Left lung (tissue), 4 donors: ENCODE measurements at regions not wholly inside any gene's neighbourhood (a gene's known extent, or its start where the extent isn't known, plus 50 kb on each side); places are given as distances from the start of the nearest gene placed in this dataset.

ENCODE experiments used
- ATAC-seq: fragments of 200-7000 bp; cut with Tn5 transposase; one replicate; pipeline ENCODE4 v1.9.1; 2020; ENCODE audit warnings: moderate library complexity
- DNase-seq, 4 donors: peaks; one replicate each; pipeline ENCODE4 v3.0.0-alpha.2; 2013 to 2020
- H3K27ac ChIP-seq, 2 donors: fragments of 200-600 bp; sonication (generic) in 1 of 2; one replicate each; pipeline versions ENCODE4 v1.5.0 to v1.8.0; 2020 to 2021
- H3K27me3 ChIP-seq, 2 donors: fragments of 200-600 bp; sonication (generic) in 1 of 2; one replicate each; pipeline versions ENCODE4 v1.5.0 to v1.8.0; 2020 to 2021
- H3K36me3 ChIP-seq, 2 donors: fragments of 200-600 bp; sonication (generic) in 1 of 2; one replicate each; pipeline versions ENCODE4 v1.5.0 to v1.8.0; 2020 to 2021
- H3K4me1 ChIP-seq, 2 donors: fragments of 200-600 bp; one replicate each; pipeline ENCODE4 v1.8.0; 2021
- H3K4me3 ChIP-seq, 2 donors: fragments of 200-600 bp; sonication (generic) in 1 of 2; one replicate each; pipeline versions ENCODE4 v1.5.0 to v1.8.0; 2020 to 2021; ENCODE audit warnings: mild to moderate bottlenecking in 1 of 2
- H3K9me3 ChIP-seq, 2 donors: fragments of 200-600 bp; sonication (generic) in 1 of 2; one replicate each; pipeline versions ENCODE4 v1.5.0 to v1.8.0; 2020 to 2021
- CTCF ChIP-seq, 2 donors: fragments of 200-600 bp; sonication (generic) in 1 of 2; IDR thresholded peaks; one replicate each; pipeline versions ENCODE4 v1.5.0 to v1.8.0; 2021; ENCODE audit warnings: antibody characterized with exemption in 2 of 2
- intact Hi-C, 2 donors: fragments of 100-400 bp; cut with DNase I; formaldehyde crosslinking; loops; one replicate each; pipeline versions ENCODE4 v1.11.2 to v1.14.2; 2022
- donor health status: DM: no; HTN: yes; CAD: no.
- donor health status: DM: no; HTN: no; CAD: no.

DNA sequence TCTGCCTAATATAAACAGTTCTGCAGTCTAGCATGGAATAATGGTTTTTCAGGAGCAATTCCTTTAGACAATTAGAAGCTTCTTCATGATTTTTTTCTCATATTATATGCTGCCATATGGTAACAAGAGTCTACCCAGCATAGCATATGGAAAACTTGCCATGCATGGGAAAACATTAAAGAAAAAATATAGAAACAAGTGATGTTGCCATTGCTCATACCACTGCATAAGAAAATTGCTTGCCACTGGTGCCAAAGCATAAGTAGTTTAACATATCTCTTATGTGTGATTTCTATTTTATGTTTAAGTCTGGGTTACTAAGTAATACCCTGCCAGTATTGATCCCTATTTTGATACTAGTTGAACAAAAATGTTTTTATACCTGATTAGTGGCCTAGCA lies 171.2 kb downstream of the CCDC59 start:
- no peak for DNase-seq
- no peaks in the 10 kb centered on the region for H3K4me1 ChIP-seq
- no peak for TF ChIP-seq CTCF (IDR thresholded peaks at IDR 0.05)
- H3K4me3 ChIP-seq, result no peak overlapping the region
- no peak for ATAC-seq
- H3K27me3 ChIP-seq, result no peaks in the 10 kb centered on the region
- no peaks in the 10 kb centered on the region for H3K36me3 ChIP-seq
- no peak overlapping the region for H3K27ac ChIP-seq
- intact Hi-C loops, result no loop called here
- H3K9me3 ChIP-seq, result peaks cover 0 to 5% of the 10 kb centered on the region in 2 donors

DNA sequence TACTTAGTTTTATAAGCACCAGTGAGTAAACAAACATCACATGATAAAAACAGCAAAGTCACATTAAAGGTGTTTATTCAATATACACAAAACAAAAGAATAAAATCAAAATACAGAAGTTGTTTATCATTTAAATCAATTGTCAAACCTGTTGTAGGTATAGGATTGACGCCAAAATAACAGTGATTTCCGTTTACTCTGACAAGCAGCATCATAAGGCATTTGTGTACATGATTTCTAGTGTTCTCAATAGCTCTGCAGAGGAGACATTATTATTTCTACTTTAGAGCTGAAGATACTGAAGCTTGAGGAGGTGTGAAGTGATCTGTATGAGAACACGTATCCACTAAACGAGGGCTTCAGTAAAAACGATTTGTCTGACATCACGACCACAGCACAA lies 171.9 kb downstream of the CCDC59 start:
- intact Hi-C loops, result no loop called here
- Histone ChIP-seq H3K36me3 (no peaks in the 10 kb centered on the region), H3K4me1 (no peaks in the 10 kb centered on the region), H3K9me3 (peaks cover 0 to 6% of the 10 kb centered on the region in 2 donors), H3K27me3 (no peaks in the 10 kb centered on the region), H3K27ac (no peak overlapping the region), H3K4me3 (no peak overlapping the region)
- no peak for TF ChIP-seq CTCF (IDR thresholded peaks at IDR 0.05)
- no peak for DNase-seq
- ATAC-seq, result no peak

DNA sequence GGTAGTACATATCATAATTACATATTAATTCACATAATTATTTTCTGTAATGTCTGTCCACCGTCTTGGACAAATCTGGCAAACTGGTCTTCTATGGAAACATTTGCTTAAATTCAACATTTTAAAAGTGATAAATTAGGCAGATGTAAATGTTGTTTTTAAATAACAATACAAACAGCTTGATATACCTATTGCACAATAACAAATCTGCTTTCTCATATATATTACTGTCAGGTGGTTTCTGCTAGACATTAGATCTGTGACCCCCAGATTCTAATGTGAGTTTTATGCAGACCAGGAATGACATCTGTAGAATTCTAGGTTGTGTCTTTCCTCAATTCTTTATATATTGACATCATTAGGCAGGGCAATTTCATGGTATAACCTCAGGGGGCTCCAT lies 173.3 kb downstream of the CCDC59 start:
- no peaks in the 10 kb centered on the region for H3K36me3 ChIP-seq
- TF ChIP-seq CTCF (IDR thresholded peaks at IDR 0.05), result no peak
- H3K4me1 ChIP-seq, result no peaks in the 10 kb centered on the region
- intact Hi-C loops, result no loop called here
- DNase-seq (no peak), ATAC-seq (no peak)
- peaks cover 0 to 7% of the 10 kb centered on the region in 2 donors for H3K9me3 ChIP-seq
- H3K4me3 ChIP-seq, result no peak overlapping the region
- no peaks in the 10 kb centered on the region for H3K27me3 ChIP-seq
- H3K27ac ChIP-seq, result no peak overlapping the region

DNA sequence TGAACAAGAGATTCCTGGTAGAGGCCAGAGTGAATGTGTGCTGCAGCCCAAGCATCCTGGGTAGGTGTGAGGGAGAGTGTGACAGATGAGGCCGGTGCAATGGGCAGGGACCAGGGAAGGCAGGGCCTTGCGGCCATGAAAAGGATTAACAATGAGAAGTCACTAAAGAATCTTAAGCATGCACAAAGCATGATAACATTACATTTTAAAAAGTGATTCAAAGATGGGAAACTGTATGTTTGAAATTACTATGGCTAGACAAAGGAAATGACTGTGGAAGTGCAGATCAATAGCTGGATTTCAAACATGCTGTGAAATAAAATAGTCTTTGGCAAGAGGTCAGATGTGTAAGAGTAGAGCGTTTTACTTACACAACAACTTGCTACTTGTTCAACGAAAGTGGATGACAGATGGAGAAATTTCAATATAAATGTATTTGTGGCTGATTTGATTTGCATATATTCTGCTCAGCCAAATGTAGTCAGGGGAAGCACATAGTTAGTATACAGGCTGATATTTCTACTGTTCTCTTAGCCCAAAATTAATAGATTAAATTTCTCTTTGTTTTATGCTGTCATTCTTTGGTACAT lies 175.5 kb downstream of the CCDC59 start:
- DNase-seq (no peak), ATAC-seq (no peak)
- Histone ChIP-seq H3K4me1 (no peaks in the 10 kb centered on the region), H3K4me3 (no peak overlapping the region), H3K36me3 (no peaks in the 10 kb centered on the region), H3K9me3 (peaks cover 0 to 2% of the 10 kb centered on the region in 2 donors), H3K27me3 (no peaks in the 10 kb centered on the region), H3K27ac (no peak overlapping the region)
- TF ChIP-seq CTCF (IDR thresholded peaks at IDR 0.05), result no peak
- intact Hi-C loops, result no loop called here

DNA sequence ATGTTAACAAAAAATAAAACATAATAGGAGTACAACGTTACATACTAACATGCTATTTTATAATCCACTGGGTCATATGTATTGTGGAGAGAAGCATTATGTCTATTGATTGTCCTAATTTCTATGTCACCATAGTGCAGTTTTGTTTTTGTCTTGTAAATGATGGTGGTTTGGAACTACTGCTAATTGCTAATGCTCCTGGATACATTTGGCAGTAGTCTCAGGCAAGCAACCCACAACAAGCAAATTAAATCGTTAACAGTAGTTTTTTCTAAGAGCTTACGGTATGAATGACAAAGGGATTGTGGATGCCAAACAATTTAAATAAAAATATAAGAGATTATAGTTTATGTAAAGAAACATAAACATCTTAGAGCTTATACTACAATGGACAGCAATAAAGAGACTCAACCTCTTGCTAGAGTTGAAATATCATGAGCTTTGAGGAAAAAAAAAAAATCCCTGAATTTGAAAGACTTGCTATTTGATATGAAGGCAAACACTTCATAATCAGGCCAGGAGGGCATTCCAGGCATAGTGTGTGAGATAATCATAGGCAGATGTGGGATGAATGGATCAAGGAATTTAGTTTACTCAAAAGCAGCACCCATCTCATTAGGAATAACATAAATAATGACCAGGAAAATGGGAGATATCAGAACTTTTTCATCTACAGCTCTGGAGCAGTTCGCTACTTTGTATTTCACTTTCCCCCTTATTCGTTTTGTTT lies 181.3 kb downstream of the CCDC59 start:
- H3K36me3 ChIP-seq, result no peaks in the 10 kb centered on the region
- intact Hi-C loops, result no loop called here
- peaks cover 0 to 2% of the 10 kb centered on the region in 2 donors for H3K9me3 ChIP-seq
- ATAC-seq (no peak), DNase-seq (no peak)
- no peaks in the 10 kb centered on the region for H3K4me1 ChIP-seq
- TF ChIP-seq CTCF (IDR thresholded peaks at IDR 0.05), result no peak
- H3K27me3 ChIP-seq, result no peaks in the 10 kb centered on the region
- no peak overlapping the region for H3K27ac ChIP-seq
- H3K4me3 ChIP-seq, result no peak overlapping the region
